Thymus (tissue), 11 donors: ENCODE measurements at regions not wholly inside any gene's neighbourhood (a gene's known extent, or its start where the extent isn't known, plus 50 kb on each side); places are given as distances from the start of the nearest gene placed in this dataset.
A peak's percentile ranks its signal among the peaks of the same experiment; 100 is the strongest.

ENCODE experiments used
- DNase-seq, 9 donors: peaks; one replicate each; pipeline ENCODE4 v3.0.0-alpha.2; 2013; ENCODE audit warnings: low spot score in 9 of 9, low read depth in 6 of 9, missing footprints in 1 of 9
- H3K27ac ChIP-seq, 2 donors: one replicate each; pipeline ENCODE4 v1.5.1; 2013; ENCODE audit warnings: control low read depth in 1 of 2, low read depth in 1 of 2, low read length in 1 of 2, mild to moderate bottlenecking in 1 of 2, moderate library complexity in 1 of 2
- H3K27me3 ChIP-seq, 2 donors: one replicate each; pipeline ENCODE4 v1.5.1; 2013; ENCODE audit warnings: low read length in 1 of 2; ENCODE audit not compliant: control insufficient read depth in 2 of 2, insufficient read depth in 1 of 2
- H3K36me3 ChIP-seq, 2 donors: one replicate each; pipeline ENCODE4 v1.5.1; 2013; ENCODE audit warnings: low read length in 1 of 2, mild to moderate bottlenecking in 1 of 2, moderate library complexity in 1 of 2; ENCODE audit not compliant: control insufficient read depth in 2 of 2, insufficient read depth in 2 of 2
- H3K4me1 ChIP-seq, 2 donors: one replicate each; pipeline ENCODE4 v1.5.1; 2013; ENCODE audit warnings: low read length in 2 of 2; ENCODE audit not compliant: control insufficient read depth in 2 of 2, insufficient read depth in 2 of 2
- H3K4me3 ChIP-seq, 2 donors: one replicate each; pipeline ENCODE4 v1.5.1; 2013; ENCODE audit warnings: low read length in 2 of 2, control low read depth in 1 of 2, mild to moderate bottlenecking in 1 of 2
- H3K9me3 ChIP-seq, 2 donors: one replicate each; pipeline ENCODE4 v1.5.1; 2013; ENCODE audit warnings: low read length in 1 of 2, mild to moderate bottlenecking in 1 of 2; ENCODE audit not compliant: control insufficient read depth in 2 of 2, insufficient read depth in 1 of 2
- WGBS: extraction: QIAGEN DNeasy Blood & Tissue Kit; methylation state at CpG from one replicate; pipeline ENCODE4 v1.1.7; 2013; 5-methylcytosine and 5-hydroxymethylcytosine counted together
- donor health status: healthy.

GRCh38 chr2:38498045-38498481 lies 104.7 kb downstream of the HNRNPLL start:
- 40% methylated on average over 3 of the region's 3 CpGs for WGBS
- H3K9me3 ChIP-seq, result peaks cover 0 to 7% of the 10 kb centered on the region in 2 donors
- peaks cover 4 to 35% of the 10 kb centered on the region in 2 donors for H3K4me1 ChIP-seq
- peak overlapping the region in 1 of 2 donors; percentile 87 for H3K27ac ChIP-seq
- H3K4me3 ChIP-seq, result no peak overlapping the region
- DNase-seq, result peak; percentile 16 to 87 (median 50)
- H3K36me3 ChIP-seq, result no peaks in the 10 kb centered on the region
- no peaks in the 10 kb centered on the region for H3K27me3 ChIP-seq

DNA sequence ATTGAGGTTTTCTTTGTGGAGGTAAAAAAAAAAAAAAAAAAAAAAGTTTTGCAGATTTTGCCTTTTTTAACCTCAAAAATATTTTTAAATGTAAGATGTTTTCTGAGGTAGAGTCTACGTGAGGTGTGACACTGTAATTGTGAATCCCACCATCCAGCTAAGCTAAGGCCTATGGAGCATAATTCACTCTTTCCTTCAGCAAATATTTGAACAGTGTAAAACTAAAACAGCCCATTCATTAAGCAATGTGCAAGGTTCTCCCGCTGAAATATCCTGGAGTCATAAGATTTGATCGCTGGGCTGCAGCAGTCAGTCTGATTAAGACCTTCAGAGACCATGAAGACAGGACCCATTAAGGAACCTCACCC lies 105.1 kb downstream of the HNRNPLL start:
- DNase-seq, result no peak
- 95% methylated on average over 3 of the region's 3 CpGs for WGBS
- no peak overlapping the region for H3K4me3 ChIP-seq

GRCh38 chr2:38496927-38497669 lies 105.6 kb downstream of the HNRNPLL start:
- DNase-seq, result no peak

More for the DNA sequence above, 105.1 kb downstream of the HNRNPLL start:
- Histone ChIP-seq H3K4me1 (peaks cover 4 to 35% of the 10 kb centered on the region in 2 donors), H3K27me3 (no peaks in the 10 kb centered on the region), H3K9me3 (peaks cover 0 to 7% of the 10 kb centered on the region in 2 donors), H3K27ac (no peak overlapping the region), H3K36me3 (no peaks in the 10 kb centered on the region)

DNA sequence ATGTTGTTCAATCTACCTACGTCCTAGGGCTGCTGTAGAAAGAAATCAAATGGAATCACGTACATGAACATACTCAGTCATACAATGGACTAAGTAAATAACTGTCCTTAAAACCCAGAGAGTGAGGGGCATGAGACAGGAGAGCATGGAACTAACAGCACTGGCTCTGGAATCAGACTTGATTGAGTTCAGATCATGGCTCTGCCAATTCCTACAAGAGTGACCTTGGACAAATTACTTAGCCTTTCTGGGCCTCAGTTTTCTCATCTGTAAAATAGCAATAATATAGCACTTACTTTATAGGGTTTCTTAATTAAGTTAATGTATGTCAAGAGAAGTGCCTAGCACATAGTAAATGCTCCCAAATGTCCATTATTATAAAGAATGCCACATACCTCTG lies 106.8 kb downstream of the HNRNPLL start:
- H3K9me3 ChIP-seq, result no peaks in the 10 kb centered on the region
- no peak overlapping the region for H3K27ac ChIP-seq
- WGBS, result 97% methylated on average over 2 of the region's 2 CpGs
- no peaks in the 10 kb centered on the region for H3K36me3 ChIP-seq
- peaks cover 4 to 35% of the 10 kb centered on the region in 2 donors for H3K4me1 ChIP-seq
- no peak overlapping the region for H3K4me3 ChIP-seq
- no peak for DNase-seq
- no peaks in the 10 kb centered on the region for H3K27me3 ChIP-seq

More at GRCh38 chr2:38496927-38497669, 105.6 kb downstream of the HNRNPLL start:
- no peaks in the 10 kb centered on the region for H3K36me3 ChIP-seq
- no peak overlapping the region for H3K27ac ChIP-seq
- peaks cover 4 to 35% of the 10 kb centered on the region in 2 donors for H3K4me1 ChIP-seq
- H3K9me3 ChIP-seq, result peaks cover 0 to 5% of the 10 kb centered on the region in 2 donors
- 96% methylated on average over 8 of the region's 8 CpGs for WGBS
- H3K4me3 ChIP-seq, result no peak overlapping the region
- no peaks in the 10 kb centered on the region for H3K27me3 ChIP-seq

DNA sequence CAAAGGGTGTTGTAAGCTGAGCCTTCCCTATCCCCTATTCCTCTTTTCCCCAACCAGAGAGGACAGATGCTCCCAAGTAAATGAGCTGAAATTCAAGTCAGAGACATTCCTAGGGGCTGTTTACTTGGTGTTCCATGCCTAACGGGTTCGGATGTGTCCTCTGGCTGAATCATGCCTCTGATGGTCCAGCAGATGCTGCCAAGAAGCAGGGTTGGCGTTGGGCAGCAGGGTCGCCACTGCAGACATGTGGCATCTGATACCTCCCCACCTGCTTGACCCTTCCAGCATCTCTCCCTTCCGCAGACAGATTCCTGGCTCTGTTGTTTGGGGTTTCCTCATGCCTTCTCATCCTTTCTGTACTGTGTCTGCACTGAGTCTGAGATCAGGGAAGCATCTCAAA lies 108.3 kb downstream of the HNRNPLL start:
- no peak overlapping the region for H3K27ac ChIP-seq
- no peaks in the 10 kb centered on the region for H3K9me3 ChIP-seq
- H3K4me3 ChIP-seq, result no peak overlapping the region
- peaks cover 4 to 26% of the 10 kb centered on the region in 2 donors for H3K4me1 ChIP-seq
- no peak for DNase-seq
- no peaks in the 10 kb centered on the region for H3K27me3 ChIP-seq
- WGBS, result 88% methylated on average over 5 of the region's 5 CpGs
- H3K36me3 ChIP-seq, result no peaks in the 10 kb centered on the region

- WGBS, result 97% methylated on average over 3 of the region's 3 CpGs
- H3K4me3 ChIP-seq, result no peak overlapping the region
- H3K27me3 ChIP-seq, result no peaks in the 10 kb centered on the region
Observed at GRCh38 chr2:38492042-38492615, 110.6 kb downstream of the HNRNPLL start.

DNA sequence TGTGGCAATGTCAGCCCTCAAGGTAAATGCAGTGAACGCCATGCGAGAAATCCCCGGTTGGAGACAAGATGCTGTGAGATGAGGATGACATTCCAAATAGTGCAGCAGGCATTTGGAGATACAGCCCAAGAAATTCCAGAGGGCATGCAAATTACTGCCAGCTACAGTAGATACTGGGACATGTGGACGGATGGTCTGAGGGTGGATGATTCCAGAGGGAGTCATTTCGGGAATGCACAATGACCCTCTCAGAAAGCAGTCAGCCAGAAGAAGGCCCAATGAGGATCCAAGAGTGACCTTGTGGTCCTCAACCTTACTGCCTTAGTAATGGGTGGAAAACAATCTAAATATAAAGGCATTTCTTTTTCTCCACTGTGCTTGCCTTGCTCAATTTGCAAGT lies 111.3 kb downstream of the HNRNPLL start:
- Histone ChIP-seq H3K4me1 (peaks cover 0 to 5% of the 10 kb centered on the region in 2 donors), H3K36me3 (no peaks in the 10 kb centered on the region), H3K27ac (no peak overlapping the region), H3K4me3 (no peak overlapping the region), H3K9me3 (no peaks in the 10 kb centered on the region), H3K27me3 (no peaks in the 10 kb centered on the region)
- WGBS, result 97% methylated on average over 5 of the region's 5 CpGs
- no peak for DNase-seq

More at GRCh38 chr2:38492042-38492615, 110.6 kb downstream of the HNRNPLL start:
- H3K36me3 ChIP-seq, result no peaks in the 10 kb centered on the region
- no peaks in the 10 kb centered on the region for H3K9me3 ChIP-seq
- H3K4me1 ChIP-seq, result peaks cover 0 to 8% of the 10 kb centered on the region in 2 donors
- no peak for DNase-seq
- no peak overlapping the region for H3K27ac ChIP-seq

GRCh38 chr2:38489846-38490245 lies 112.8 kb upstream of the ATL2 start:
- Histone ChIP-seq H3K27ac (no peak overlapping the region), H3K4me1 (peaks cover 0 to under 1% of the 10 kb centered on the region in 2 donors), H3K4me3 (no peak overlapping the region), H3K36me3 (no peaks in the 10 kb centered on the region), H3K9me3 (no peaks in the 10 kb centered on the region), H3K27me3 (no peaks in the 10 kb centered on the region)
- DNase-seq, result no peak

DNA sequence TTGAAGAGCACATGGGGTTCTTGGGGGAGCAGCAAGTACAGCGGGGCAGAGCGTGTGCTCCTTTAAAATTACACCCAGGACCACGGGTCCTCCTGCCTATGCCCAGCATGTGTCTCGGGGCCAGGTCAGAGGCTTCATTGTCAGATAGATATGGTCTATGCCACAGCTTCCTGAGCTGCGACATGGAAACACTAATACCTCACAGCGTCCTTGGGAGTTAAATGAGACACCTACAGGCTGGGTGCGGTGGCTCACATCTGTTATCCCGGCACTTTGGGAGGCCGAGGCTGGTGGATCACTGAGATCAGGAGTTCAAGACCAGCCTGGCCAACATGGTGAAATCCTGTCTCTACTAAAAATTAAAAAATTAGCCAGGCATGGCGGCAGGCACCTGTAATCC lies 110.8 kb upstream of the ATL2 start:
- Histone ChIP-seq H3K27me3 (no peaks in the 10 kb centered on the region), H3K4me3 (no peak overlapping the region), H3K9me3 (no peaks in the 10 kb centered on the region), H3K36me3 (no peaks in the 10 kb centered on the region), H3K27ac (no peak overlapping the region), H3K4me1 (peaks cover 0 to 9% of the 10 kb centered on the region in 2 donors)
- 93% methylated on average over 10 of the region's 10 CpGs for WGBS
- DNase-seq, result no peak
